HTR-8/SVneo (cell line): ENCODE measurements at regions not wholly inside any gene's neighbourhood (a gene's known extent, or its start where the extent isn't known, plus 50 kb on each side); places are given as distances from the start of the nearest gene placed in this dataset.
"Not testable (repeated sequence)": the region's sequence is repeated elsewhere in the genome, so short reads cannot be mapped to it uniquely, and the experiment has no call there.

ENCODE experiments used
- DNase-seq: peaks from one replicate; pipeline ENCODE4 v3.0.0; 2011; ENCODE audit warnings: low spot score, mixed read lengths; ENCODE audit not compliant: insufficient read length
- FAIRE-seq: peaks from 2 replicates; lab custom pipeline; 2011; peaks lifted over from hg19 to GRCh38; lab: Jason Lieb, UNC

DNA sequence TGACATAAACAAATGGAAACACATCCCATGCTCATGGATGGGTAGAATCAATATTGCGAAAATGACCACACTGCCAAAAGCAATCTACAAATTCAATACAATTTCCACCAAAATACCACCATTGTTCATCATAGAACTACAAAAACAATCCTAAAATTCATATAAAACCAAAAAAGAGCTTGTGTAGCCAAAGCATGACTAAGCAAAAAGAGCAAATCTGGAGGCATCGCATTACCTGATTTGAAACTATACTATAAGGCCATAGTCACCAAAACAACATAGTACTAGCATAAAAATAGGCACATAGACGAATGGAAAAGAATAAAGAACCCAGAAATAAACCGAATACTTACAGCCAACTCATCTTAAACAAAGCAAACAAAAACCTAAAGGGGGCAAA is 342.8 kb upstream of the AGA start:
- no peak for DNase-seq
- no peak for FAIRE-seq

DNA sequence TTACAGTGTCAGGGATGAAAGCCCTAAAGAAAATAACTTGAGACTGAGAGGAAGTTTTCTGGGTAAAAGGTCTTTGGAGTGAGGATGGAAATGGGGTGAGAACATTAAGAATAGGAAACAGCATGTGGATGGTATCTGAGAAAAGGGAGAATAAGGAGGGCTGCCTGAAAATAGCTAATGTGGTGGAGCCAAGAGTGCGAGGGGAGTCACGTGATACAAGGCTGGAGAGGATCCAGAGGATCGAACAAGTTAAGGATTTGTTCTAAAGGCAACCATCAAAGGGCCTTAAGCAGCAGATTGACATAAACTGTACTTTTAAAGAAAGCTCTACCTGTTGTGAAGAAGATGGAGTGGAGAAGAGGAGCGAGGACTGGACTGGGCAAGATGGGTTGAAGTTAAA is 347.4 kb upstream of the AGA start:
- DNase-seq: no peak
- no peak for FAIRE-seq

DNA sequence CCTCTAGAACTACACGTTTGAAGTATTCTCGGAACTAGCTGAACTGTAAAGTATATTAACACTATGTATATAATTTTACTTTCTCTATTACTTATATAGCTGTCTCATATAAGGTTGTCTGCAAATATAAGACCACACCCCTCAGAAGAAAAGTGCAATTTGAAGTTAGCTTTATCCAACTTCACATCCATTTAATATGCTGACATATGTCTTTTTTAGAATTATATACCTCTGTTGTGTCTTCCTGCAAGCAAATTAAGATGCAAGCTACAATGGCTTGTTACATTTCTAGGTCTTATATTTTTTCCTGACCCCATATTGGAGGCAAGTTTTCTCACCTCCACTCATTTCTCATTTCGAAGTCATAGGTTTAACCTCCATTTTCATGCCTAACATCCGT is 349.0 kb upstream of the AGA start:
- FAIRE-seq: no peak
- no peak for DNase-seq

DNA sequence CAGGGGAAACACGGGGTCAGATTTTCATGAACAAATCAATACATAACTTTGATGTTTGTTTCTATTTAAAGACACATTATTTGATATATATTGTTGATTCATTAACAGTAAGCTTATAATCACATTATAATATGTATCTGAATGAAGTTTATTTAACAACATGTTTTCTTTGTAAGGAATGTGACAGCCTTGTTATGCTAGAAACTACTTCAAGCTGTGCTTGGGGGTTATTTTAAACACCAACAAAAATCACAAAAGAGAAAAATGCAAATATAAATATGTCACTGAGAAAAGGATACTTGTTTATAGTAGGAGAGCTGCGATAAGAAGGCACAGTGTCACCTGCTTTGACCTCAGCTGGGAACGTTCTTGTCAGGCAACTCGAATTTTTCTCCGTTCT is 354.6 kb upstream of the AGA start:
- no peak for DNase-seq
- no peak for FAIRE-seq

DNA sequence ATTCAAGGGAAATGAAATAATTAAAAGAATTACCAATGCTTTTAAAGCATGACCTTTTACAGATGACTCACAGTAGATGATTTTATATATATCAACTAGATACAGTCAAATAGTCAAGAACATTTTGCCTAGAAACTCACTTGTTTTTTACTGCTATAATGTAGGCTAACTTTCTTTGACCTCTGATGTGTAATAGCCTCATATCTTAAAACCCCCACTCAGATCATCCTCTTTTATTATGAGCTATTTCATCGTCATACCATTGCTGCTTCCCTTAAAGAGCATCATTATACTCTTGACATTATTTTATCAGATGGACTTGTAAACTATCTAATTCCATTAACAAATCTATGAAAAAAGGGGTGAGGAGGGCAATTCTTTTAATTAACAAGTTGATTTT is 355.9 kb upstream of the AGA start:
- FAIRE-seq: no peak

DNA sequence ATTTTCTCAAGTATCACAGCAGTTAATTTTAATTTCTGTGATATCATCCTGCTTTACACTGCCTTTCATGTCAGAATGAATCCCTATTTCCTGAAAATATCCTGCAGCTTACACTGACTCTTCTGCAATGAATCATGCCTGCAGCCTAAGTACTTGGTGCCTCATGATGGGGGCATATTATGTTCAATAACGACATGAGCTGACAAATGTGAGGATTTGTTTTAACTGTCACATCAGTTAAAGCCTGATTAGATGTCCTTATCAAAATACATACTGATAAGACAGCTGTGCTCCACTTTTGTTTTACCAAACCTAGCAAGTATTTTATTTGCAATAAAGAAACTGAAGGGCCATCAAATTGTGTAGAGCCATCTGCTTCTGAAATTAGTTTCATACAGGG is 359.9 kb upstream of the AGA start:
- no peak for FAIRE-seq
- DNase-seq: no peak

More for the DNA sequence above, 355.9 kb upstream of the AGA start:
- DNase-seq: no peak

DNA sequence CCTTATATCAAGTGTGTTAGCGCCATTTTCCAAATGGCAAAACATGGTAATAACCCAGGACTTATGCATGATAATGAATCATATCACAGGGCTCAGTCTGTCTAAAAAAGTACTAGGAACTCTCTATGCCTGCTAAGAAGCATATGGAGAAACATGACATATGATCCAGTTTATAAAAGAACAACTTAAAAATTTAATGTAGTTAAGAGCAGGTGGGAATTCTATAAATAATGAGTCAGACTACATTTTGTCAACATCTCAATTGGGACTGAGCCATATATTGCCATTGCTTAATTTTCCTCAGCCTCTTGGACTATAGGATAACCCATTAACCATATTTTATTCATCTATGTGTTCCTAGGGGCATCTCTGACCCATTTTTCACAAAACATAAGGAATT is 360.4 kb upstream of the AGA start:
- FAIRE-seq: no peak
- DNase-seq: no peak

DNA sequence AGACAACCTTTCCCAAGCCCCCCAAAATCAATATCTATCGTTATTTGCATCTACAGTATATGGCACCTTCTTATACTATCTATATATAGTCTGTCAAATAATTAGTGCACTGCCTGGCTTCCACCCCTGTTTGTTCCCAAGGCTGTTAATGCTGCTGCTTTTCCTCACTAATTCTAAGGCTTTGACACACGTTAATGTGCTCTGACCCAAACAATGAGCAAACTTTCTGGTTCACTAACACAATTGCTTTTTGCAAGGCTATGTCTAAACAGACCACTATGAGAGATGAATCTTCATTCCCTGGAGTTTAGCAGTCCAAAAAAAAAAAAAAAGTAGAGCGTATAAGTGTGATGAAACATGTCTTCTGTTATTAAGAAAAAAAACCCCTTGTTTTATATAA is 360.9 kb upstream of the AGA start:
- FAIRE-seq: no peak
- DNase-seq: no peak

DNA sequence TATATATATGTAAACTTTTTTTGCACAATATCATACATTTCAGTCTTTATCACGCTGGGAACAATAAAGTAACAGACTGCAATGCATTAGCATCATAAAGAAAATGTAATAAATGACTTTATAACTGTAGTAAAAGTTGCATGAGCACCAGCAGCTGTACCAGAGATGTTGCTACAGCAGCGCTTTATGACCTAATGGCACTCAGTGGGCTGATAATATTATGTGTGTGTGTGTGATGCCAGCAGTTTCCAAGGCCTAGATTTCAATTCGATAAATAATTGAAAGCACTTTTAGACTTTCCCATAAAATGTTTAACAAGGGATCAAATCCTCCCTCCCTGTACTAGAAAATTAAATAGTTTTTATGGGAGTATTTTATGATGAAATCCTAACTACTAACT is 367.6 kb upstream of the AGA start:
- FAIRE-seq: no peak
- DNase-seq: no peak

DNA sequence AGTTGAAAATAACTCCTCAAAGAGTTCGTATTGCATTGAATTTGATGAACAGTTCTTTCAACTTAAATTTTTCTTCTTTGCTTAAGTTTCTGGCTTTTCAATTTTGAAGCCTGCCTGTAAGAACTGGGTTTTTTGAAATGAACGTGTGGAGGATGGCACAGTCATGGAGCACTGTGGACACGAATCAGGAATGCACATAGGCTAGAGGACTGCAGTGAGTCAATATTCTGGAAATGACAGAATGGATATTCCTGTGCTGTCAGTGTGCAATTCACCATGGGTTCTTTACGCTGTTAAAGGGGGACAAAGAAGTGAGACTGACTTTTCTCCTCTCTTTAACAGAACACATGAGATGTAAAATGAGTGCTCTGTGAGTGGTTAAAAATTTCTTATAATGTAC is 368.0 kb upstream of the AGA start:
- DNase-seq: no peak
- no peak for FAIRE-seq

DNA sequence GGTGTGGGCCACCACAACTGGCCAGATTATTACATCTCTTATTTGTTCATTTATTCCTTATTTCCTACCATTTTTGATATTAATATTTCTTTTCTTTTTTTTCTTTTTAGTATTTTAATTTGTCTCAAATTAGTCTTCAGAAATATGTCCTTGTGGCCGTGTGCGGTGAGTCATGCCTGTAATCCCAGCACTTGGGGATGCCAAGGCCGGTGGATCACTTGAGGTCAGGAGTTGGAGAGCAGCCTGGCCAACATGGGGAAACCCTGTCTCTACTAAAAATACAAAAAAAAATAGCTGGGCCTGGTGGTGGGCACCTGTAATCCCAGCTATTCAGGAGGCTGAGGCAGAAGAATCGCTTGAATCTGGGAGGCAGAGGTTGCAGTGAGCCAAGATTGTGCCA is 376.2 kb upstream of the AGA start:
- DNase-seq, FAIRE-seq: not testable (repeated sequence)

DNA sequence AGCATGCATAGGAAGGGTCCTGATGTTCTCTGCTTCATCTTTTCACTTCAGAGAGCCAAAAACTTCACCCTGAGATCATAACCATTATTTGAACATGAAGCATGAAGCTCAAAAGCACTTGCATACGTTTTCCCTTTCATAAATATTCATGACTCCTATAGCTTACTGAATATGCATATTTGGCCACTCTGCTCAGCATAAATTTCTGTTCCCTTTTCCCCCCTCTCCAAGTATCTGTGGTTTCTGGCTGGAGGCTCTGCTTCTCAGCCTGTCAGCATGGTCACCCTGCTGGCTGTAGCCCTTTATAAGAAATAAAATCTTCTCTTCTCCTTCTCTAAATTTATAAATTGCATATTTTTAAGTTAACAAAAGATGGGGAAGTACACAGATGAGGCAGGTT is 384.7 kb upstream of the AGA start:
- FAIRE-seq: no peak
- DNase-seq: no peak

DNA sequence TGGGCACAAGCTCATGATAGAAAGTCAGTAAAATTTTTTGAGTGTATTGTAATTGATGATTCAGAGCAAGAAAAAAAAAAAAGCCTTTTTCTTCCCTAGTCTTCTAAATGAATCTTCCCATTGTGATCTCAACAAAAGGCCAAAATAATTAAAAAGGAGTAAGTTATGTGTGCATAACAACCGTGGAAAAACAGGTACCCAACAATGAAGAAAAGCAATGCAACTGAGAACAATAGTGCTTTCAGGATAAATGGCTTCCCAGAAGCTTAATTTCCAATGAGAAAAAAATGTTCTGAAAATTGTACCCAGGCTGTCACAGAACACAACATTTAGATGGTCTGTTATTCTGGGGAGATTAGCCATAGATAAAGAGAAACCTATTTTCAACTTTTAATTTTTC is 399.0 kb upstream of the AGA start:
- DNase-seq (no peak), FAIRE-seq (no peak)

DNA sequence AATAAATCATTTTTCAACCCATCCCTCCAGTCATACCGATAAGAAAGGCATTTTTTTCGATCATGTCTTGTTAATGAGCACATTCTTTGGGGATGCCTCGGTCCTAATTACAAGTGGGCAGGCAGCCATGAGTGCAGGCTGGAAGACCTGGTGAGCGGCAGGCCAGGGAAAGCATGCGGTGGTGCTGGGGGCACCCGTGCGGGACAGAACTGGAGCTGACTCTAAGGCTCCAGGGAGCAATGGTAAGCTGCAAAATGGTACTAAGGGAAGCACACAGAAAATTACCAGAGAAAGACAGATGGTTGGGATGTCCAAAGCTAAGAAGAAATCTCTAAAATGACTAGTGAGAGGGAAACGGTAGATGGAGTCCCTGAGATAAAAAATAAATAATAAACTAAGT is 411.0 kb upstream of the AGA start:
- DNase-seq (no peak), FAIRE-seq (no peak)

DNA sequence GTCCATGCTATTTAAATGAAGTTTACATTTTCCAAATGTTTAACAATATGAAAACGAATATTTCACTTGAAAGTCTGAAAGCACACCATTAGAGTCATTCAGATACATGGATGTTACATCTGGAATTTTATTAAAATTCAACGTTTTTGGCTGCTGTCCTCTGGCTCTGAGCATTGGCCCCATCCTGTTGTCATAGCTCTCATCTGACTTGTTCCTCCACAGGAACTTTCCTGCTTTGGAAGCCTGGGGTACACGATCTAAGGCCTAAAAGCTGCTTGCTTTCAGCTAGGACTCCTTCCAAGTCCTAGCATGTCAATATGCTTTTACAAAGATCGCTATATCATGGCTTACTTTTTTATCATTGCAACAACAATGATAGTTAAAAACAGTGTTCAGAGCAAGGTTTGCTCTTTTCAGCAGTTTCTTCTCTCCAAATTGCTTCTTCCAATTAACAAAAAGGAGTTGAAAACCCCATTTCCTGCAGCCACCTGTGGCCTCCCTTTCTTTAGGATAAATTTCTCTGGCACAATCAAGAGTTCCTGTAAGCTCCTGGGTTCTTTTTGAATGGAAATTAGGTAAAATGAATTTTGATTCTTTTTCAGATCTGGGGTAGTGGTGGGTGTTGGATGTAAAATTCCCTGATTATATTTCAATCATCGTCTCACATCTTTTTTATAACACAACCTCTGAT is 413.4 kb upstream of the AGA start:
- no peak for FAIRE-seq

DNA sequence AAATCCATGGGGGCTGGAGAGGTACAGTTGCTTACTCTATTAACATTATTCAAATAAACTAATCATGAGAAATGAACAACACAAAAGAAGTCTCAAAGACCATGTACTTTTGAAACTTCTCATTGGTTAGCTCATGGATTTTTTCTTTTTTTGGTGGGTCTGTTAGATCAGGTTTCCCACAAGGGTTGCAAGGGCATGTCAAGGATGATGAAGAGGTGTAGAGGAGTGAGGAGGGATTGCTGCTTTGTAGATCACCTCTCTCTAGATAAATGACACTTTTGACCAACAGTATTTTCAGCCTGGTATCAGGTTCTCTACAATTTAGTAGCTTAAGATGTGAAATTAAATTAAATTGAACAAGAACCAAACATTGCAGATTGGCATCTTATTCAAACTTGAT is 417.9 kb upstream of the AGA start:
- DNase-seq: no peak
- no peak for FAIRE-seq

More for the DNA sequence above, 413.4 kb upstream of the AGA start:
- no peak for DNase-seq

DNA sequence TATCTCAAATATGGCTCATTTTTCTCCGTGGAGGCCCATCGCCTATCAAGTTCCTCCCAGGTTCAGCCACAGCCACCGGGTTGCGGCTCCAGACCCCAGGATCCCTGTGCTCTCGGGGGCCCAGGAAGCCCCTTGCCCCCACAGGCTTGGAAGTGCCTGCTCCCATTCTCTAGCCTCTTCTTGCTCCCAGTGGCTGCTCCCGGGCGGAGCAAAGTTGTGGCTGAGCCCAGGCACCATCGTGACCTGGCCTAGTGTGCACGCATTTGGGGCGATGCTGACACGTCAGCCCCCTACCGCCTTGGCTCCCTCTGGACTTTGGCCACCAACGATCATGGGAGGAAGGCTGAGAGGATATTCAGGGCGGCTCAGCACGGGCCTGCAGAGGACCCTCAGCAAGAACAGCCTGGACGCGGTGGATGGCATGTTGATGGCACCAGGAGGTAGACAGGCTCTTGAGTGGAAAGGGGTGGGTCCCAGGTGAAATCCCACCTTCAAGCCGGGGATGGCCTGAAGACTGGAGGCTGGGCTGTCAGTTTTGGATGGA is 419.4 kb upstream of the AGA start:
- no peak for DNase-seq
- peak; percentile 44 for FAIRE-seq

DNA sequence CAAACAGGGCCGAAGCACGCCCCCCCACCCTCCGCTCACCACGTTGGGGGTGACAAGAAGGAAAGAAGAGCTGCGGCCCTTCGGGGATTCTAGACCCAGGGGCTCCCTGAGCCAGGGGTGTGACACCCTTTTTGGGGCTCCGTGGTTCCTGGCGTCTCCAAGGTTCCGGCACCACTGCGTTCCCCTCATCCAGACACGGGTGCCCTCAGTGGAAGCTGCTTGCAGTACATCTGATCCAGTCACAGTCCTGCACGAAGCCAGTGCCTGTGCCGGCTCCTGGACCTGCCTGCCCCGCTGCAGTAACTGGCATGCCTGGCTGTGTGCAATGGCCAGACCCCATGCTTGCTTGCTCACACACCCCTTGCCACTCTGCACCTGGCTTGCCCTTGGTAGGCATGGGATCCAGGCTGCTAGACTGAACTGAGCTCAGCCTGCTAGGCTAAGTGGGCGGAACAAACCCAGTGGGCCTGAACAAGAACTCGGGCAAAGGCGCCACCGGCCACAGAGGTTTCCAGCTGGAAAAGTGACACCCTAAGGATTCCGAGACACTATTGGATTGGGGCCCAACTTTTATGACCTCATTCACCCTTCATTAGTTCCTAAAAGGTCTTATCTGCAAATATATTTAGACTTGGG is 420.4 kb upstream of the AGA start:
- FAIRE-seq (no peak), DNase-seq (no peak)

DNA sequence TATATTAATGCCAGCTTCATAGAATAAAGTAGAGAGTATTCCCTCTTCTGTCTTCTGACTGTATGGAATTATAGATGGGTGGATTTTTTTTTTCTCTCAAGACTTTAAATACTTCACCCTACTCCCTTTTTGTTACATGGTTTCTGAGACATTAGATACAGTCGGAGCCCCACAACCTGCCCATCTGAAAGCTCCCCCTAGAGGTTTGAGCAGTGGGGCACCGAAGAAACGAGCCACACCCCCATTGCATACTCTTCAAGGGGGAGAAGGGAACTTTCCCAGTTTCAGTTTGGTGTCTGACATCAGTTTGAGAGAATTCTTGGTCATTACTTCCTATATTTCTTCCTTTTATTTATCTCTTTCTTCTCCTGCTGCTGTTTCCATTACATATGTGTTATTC is 437.6 kb upstream of the AGA start:
- DNase-seq (no peak), FAIRE-seq (no peak)

DNA sequence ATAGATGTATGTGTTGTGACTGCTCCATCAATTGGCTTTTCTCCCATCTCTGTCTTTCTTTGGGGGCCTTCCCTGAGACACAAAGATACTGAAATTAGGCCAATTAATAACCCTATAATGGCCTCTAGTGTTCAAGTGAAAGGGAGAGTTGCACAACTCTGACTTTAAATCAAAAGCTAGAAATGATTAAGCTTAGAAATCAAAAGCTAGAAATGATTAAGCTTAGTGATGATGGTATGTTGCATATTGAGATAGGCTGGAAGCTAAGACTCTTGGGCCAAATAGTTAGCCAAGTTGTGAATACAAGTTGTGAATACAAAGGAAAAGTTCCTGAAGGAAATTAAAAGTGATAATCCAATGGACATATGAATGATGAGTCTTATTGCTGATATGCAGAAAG is 452.9 kb upstream of the AGA start:
- no peak for DNase-seq
- FAIRE-seq: no peak

DNA sequence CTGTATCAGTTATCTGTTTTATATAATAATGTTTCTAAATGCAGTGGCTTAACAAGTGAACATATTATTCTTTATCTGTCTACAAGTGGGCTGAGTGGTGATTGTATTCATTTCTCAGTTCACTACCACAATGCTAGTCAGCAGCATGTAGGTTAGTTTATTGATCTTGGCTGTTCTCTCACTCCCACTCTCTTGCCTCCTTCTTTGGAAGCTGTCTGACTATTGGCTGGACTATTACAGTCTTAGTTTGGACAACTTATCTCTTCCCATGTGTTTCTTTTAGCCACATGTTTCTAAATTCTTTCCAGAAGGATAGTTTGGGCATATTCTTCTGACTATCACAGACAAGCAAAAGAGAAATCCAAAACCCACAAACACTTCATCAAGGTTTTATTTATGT is 459.5 kb upstream of the AGA start:
- FAIRE-seq (peak; percentile 26), DNase-seq (no peak)

DNA sequence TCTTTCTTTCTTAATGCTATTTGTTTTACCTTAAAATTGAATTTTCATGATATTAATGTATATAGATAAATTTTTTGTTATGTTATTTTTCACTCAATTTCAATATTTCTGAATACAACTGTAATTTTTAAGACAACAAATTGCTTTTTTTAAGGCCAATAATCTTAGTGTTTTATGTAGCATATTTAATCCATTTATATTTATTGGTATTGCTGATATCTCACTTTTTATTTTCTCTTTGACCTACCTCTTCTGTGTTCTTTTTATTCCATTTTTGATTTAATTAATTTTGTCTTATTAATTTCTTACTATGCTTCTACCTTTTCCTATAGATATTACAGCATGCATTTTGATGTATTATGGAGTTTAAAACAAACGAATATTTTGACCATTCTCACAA is 460.1 kb upstream of the AGA start:
- DNase-seq: no peak
- FAIRE-seq: no peak
